Keratinocyte (primary cell): ENCODE measurements at regions not wholly inside any gene's neighbourhood (a gene's known extent, or its start where the extent isn't known, plus 50 kb on each side); places are given as distances from the start of the nearest gene placed in this dataset.

ENCODE experiments used
- DNase-seq: peaks from one replicate; pipeline ENCODE4 v3.0.0-alpha.2; 2011; ENCODE audit warnings: low read depth, missing footprints, low spot score
- FAIRE-seq: peaks from 2 replicates; lab custom pipeline; 2011; peaks lifted over from hg19 to GRCh38; lab: Jason Lieb, UNC
- H2AFZ ChIP-seq: 2 replicates; pipeline ENCODE4 v1.6.0; 2012; ENCODE audit warnings: low read length, control low read depth, inconsistent platforms; ENCODE audit not compliant: control insufficient read depth
- H3K27ac ChIP-seq: 2 replicates; pipeline ENCODE4 v1.5.1; 2011; ENCODE audit warnings: low read length; ENCODE audit not compliant: control insufficient read depth, insufficient read depth
- H3K27me3 ChIP-seq: 3 replicates; pipeline ENCODE4 v1.6.0; 2011; ENCODE audit warnings: low read length; ENCODE audit not compliant: control insufficient read depth, insufficient read depth; ENCODE audit errors: extremely low read depth
- H3K36me3 ChIP-seq, 2 experiments: 2 replicates in 1 of 2; 3 replicates in 1 of 2; pipeline ENCODE4 v1.5.1; 2011; ENCODE audit warnings: low read length in 2 of 2, mild to moderate bottlenecking in 1 of 2; ENCODE audit not compliant: control insufficient read depth in 2 of 2, insufficient read depth in 2 of 2; ENCODE audit errors: extremely low read depth in 1 of 2
- H3K4me1 ChIP-seq: 3 replicates; pipeline ENCODE4 v1.5.1; 2011; ENCODE audit warnings: low read length; ENCODE audit not compliant: control insufficient read depth, insufficient read depth; ENCODE audit errors: extremely low read depth
- H3K4me2 ChIP-seq: 3 replicates; pipeline ENCODE4 v1.6.0; 2011; ENCODE audit warnings: low read depth, low read length; ENCODE audit not compliant: control insufficient read depth, insufficient read depth; ENCODE audit errors: extremely low read depth
- H3K4me3 ChIP-seq, 3 experiments: fragments of 200-600 bp in 1 of 3; sonication (generic) in 1 of 3; 2 replicates in 2 of 3; 3 replicates in 1 of 3; pipeline ENCODE4 v1.5.1; 2011 to 2016; ENCODE audit warnings: low read length in 3 of 3, mild to moderate bottlenecking in 3 of 3, control low read depth in 2 of 3, inconsistent platforms in 1 of 3, low read depth in 1 of 3, mixed read lengths in 1 of 3, mixed run types in 1 of 3, moderate library complexity in 1 of 3; ENCODE audit not compliant: control insufficient read depth in 2 of 3, insufficient read depth in 2 of 3; ENCODE audit errors: extremely low read depth in 1 of 3
- H3K79me2 ChIP-seq: 2 replicates; pipeline ENCODE4 v1.6.0; 2012; ENCODE audit warnings: low read length; ENCODE audit not compliant: control insufficient read depth, insufficient read depth
- H3K9ac ChIP-seq: 3 replicates; pipeline ENCODE4 v1.6.0; 2011; ENCODE audit warnings: low read length; ENCODE audit not compliant: control insufficient read depth, insufficient read depth; ENCODE audit errors: extremely low read depth
- H3K9me1 ChIP-seq: 3 replicates; pipeline ENCODE4 v1.6.0; 2011; ENCODE audit warnings: low read length; ENCODE audit not compliant: control insufficient read depth, insufficient read depth; ENCODE audit errors: extremely low read depth
- H3K9me3 ChIP-seq: 2 replicates; pipeline ENCODE4 v1.5.1; 2012; ENCODE audit warnings: low read depth, low read length; ENCODE audit not compliant: control insufficient read depth
- H4K20me1 ChIP-seq: 3 replicates; pipeline ENCODE4 v1.6.0; 2011; ENCODE audit warnings: low read length; ENCODE audit not compliant: control insufficient read depth, insufficient read depth; ENCODE audit errors: extremely low read depth
- CTCF ChIP-seq, 3 experiments: IDR thresholded peaks in 1 of 3; conservative IDR thresholded peaks in 1 of 3; optimal IDR thresholded peaks in 1 of 3; 2 replicates in 2 of 3; 3 replicates in 1 of 3; pipeline versions ENCODE3 to v1.5.1; 2011; ENCODE audit warnings: low read length in 3 of 3, mild to moderate bottlenecking in 3 of 3, moderate library complexity in 2 of 3, control low read depth in 1 of 3, inconsistent platforms in 1 of 3; ENCODE audit not compliant: insufficient read depth in 2 of 3; ENCODE audit errors: extremely low read depth in 1 of 3
- dilution Hi-C: fragments of 300-500 bp; cut with MboI; formaldehyde crosslinking; loops from one replicate; pipeline ENCODE4 v1.7.0; 2020; ENCODE audit warnings: low sequenced_read_pairs; ENCODE audit not compliant: extremely low pct_ligation_motif_present

DNA sequence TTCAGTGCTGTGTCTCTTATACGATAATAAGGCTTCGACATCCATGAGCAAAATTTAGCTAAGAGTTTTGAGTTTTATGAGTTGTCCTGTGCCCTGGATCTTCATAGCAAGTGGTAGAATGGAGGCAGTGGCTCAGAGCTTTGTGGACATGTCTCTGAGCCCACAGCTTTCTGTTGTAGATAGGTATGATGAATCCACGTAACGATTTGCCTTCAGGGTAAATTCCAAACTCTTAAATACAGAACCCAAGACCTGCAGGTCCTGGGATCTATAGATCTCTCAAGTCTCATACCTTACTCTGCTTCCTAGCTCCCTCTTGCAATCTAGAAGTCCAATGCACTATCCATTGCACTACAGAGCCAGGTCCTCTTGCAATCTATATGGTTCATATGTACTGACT lies 59.5 kb upstream of the TLE4 start:
- no peak for TF ChIP-seq CTCF (optimal IDR thresholded peaks at IDR 0.05 in 1 of 3, IDR thresholded peaks at IDR 0.05 in 1 of 3, conservative IDR thresholded peaks at IDR 0.05 in 1 of 3; ENCODE audit: extremely low read depth in 1 of 3, insufficient read depth in 2 of 3, low read length in 3 of 3)
- Histone ChIP-seq H3K9ac (no peak overlapping the region), H3K36me3 (no peaks in the 10 kb centered on the region), H3K4me1 (no peaks in the 10 kb centered on the region), H2AFZ (no peak overlapping the region), H4K20me1 (no peaks in the 10 kb centered on the region), H3K79me2 (no peaks in the 10 kb centered on the region), H3K27ac (no peak overlapping the region), H3K4me3 (no peak overlapping the region), H3K4me2 (no peak overlapping the region), H3K9me1 (no peaks in the 10 kb centered on the region), H3K27me3 (no peaks in the 10 kb centered on the region), H3K9me3 (no peaks in the 10 kb centered on the region)
- FAIRE-seq: no peak
- dilution Hi-C loops: no loop called here
- no peak for DNase-seq
